HEK293 (cell line): ENCODE measurements at regions not wholly inside any gene's neighbourhood (a gene's known extent, or its start where the extent isn't known, plus 50 kb on each side); places are given as distances from the start of the nearest gene placed in this dataset.
A peak's percentile ranks its signal among the peaks of the same experiment; 100 is the strongest.

Experiments
- CTCF ChIA-PET: fragments of 350-600 bp; formaldehyde crosslinking; extraction: SDS; loops from one replicate; lab custom pipeline; 2021; ENCODE audit warnings: antibody characterized with exemption; lab: Yijun Ruan, JAX
- POLR2A ChIA-PET: fragments of 300-600 bp; formaldehyde crosslinking; extraction: SDS; loops from one replicate; lab custom pipeline; 2020; ENCODE audit warnings: antibody characterized with exemption, inconsistent platforms; lab: Yijun Ruan, JAX
- H3K27ac ChIP-seq: fragments of 200-500 bp; sonication (Bioruptor generic); 2 replicates; pipeline ENCODE4 v1.5.1; 2014; ENCODE audit warnings: low read depth, low read length, control low read depth, inconsistent platforms; ENCODE audit errors: extremely low read depth
- H3K36me3 ChIP-seq, 2 experiments: fragments of 200-500 bp in 1 of 2; sonication (Bioruptor generic) in 1 of 2; 1 replicate in 1 of 2; 2 replicates in 1 of 2; pipeline ENCODE4 v1.5.1; 2014 to 2017; ENCODE audit warnings: inconsistent platforms in 2 of 2, low read length in 2 of 2; ENCODE audit not compliant: control insufficient read depth in 2 of 2, insufficient read depth in 1 of 2
- H3K4me1 ChIP-seq: fragments of 200-500 bp; sonication (Bioruptor generic); 2 replicates; pipeline ENCODE4 v1.5.1; 2014; ENCODE audit warnings: mild to moderate bottlenecking, low read length, inconsistent platforms; ENCODE audit not compliant: control insufficient read depth, insufficient read depth
- H3K4me3 ChIP-seq: 2 replicates; pipeline ENCODE4 v1.5.1; 2011; ENCODE audit warnings: low read depth, mild to moderate bottlenecking, control low read depth, low read length, moderate library complexity
- H3K9me3 ChIP-seq: fragments of 200-500 bp; sonication (Bioruptor generic); 2 replicates; pipeline ENCODE4 v1.5.1; 2014; ENCODE audit warnings: low read depth, low read length, inconsistent platforms; ENCODE audit not compliant: control insufficient read depth, insufficient read depth
- ATF2 ChIP-seq: fragments of 450-650 bp; formaldehyde crosslinking; IDR thresholded peaks from 2 replicates; pipeline ENCODE4 v1.5.1; 2016; ENCODE audit warnings: missing biosample characterization, missing genetic modification characterization, low read depth
- ELK4 ChIP-seq: IDR thresholded peaks from 2 replicates; pipeline ENCODE4 v1.6.1; 2011; ENCODE audit warnings: mild to moderate bottlenecking, low read depth, low read length, borderline replicate concordance
- HOXA7 ChIP-seq: sonication (generic); formaldehyde crosslinking; IDR thresholded peaks from 2 replicates; pipeline ENCODE4 v1.8.1; 2022; ENCODE audit warnings: missing genetic modification reagents, borderline replicate concordance
- HOXC10 ChIP-seq: sonication (generic); formaldehyde crosslinking; IDR thresholded peaks from 2 replicates; pipeline ENCODE4 v1.8.1; 2023; ENCODE audit warnings: mild to moderate bottlenecking, missing genetic modification reagents
- KLF16 ChIP-seq: fragments of 450-650 bp; formaldehyde crosslinking; IDR thresholded peaks from 2 replicates; pipeline ENCODE4 v1.5.1; 2017; ENCODE audit warnings: missing biosample characterization, missing genetic modification characterization
- KLF8 ChIP-seq: fragments of 450-650 bp; formaldehyde crosslinking; IDR thresholded peaks from 2 replicates; pipeline ENCODE4 v1.5.1; 2016; ENCODE audit warnings: missing biosample characterization, missing genetic modification characterization
- OSR2 ChIP-seq: fragments of 450-650 bp; formaldehyde crosslinking; IDR thresholded peaks from 2 replicates; pipeline ENCODE4 v1.5.1; 2016; ENCODE audit warnings: missing biosample characterization, missing genetic modification characterization
- SCRT1 ChIP-seq: fragments of 450-650 bp; formaldehyde crosslinking; IDR thresholded peaks from 2 replicates; pipeline ENCODE4 v1.5.1; 2016; ENCODE audit warnings: missing biosample characterization, missing genetic modification characterization, borderline replicate concordance
- SCRT2 ChIP-seq: fragments of 450-650 bp; formaldehyde crosslinking; IDR thresholded peaks from 2 replicates; pipeline ENCODE4 v1.5.1; 2016; ENCODE audit warnings: missing biosample characterization, missing genetic modification characterization
- SP2 ChIP-seq: fragments of 450-650 bp; formaldehyde crosslinking; IDR thresholded peaks from 2 replicates; pipeline ENCODE4 v1.5.1; 2016; ENCODE audit warnings: missing biosample characterization, missing genetic modification characterization
- ZIC2 ChIP-seq: fragments of 450-650 bp; formaldehyde crosslinking; IDR thresholded peaks from 2 replicates; pipeline ENCODE4 v1.5.1; 2016; ENCODE audit warnings: missing biosample characterization, missing genetic modification characterization
- ZNF112 ChIP-seq: fragments of 450-650 bp; formaldehyde crosslinking; IDR thresholded peaks from 2 replicates; pipeline ENCODE4 v1.5.0; 2017; ENCODE audit warnings: missing biosample characterization, missing genetic modification characterization
- ZNF114 ChIP-seq: fragments of 450-650 bp; formaldehyde crosslinking; IDR thresholded peaks from 2 replicates; pipeline ENCODE4 v1.5.0; 2017; ENCODE audit warnings: missing biosample characterization, missing genetic modification characterization
- ZNF138 ChIP-seq: fragments of 450-650 bp; formaldehyde crosslinking; IDR thresholded peaks from 2 replicates; pipeline ENCODE4 v1.5.1; 2016; ENCODE audit warnings: missing biosample characterization, missing genetic modification characterization, borderline replicate concordance
- ZNF157 ChIP-seq: fragments of 450-650 bp; formaldehyde crosslinking; IDR thresholded peaks from 2 replicates; pipeline ENCODE4 v1.5.1; 2016; ENCODE audit warnings: missing biosample characterization, missing genetic modification characterization
- ZNF18 ChIP-seq: fragments of 450-650 bp; formaldehyde crosslinking; IDR thresholded peaks from 2 replicates; pipeline ENCODE4 v1.5.1; 2016; ENCODE audit warnings: missing biosample characterization, missing genetic modification characterization
- ZNF292 ChIP-seq: fragments of 450-650 bp; formaldehyde crosslinking; IDR thresholded peaks from 2 replicates; pipeline ENCODE4 v1.5.1; 2016; ENCODE audit warnings: low read depth, missing biosample characterization, missing genetic modification characterization, borderline replicate concordance
- ZNF354C ChIP-seq: fragments of 450-650 bp; formaldehyde crosslinking; IDR thresholded peaks from 2 replicates; pipeline ENCODE4 v1.5.1; 2016; ENCODE audit warnings: missing biosample characterization, missing genetic modification characterization, low read depth, borderline replicate concordance
- ZNF37A ChIP-seq: fragments of 450-650 bp; IDR thresholded peaks from 2 replicates; pipeline ENCODE4 v1.5.1; 2018; ENCODE audit warnings: missing biosample characterization, missing genetic modification characterization
- ZNF433 ChIP-seq: fragments of 450-650 bp; formaldehyde crosslinking; IDR thresholded peaks from 2 replicates; pipeline ENCODE4 v1.5.1; 2016; ENCODE audit warnings: missing biosample characterization, missing genetic modification characterization, low read depth
- ZNF561 ChIP-seq: fragments of 450-650 bp; IDR thresholded peaks from 2 replicates; pipeline ENCODE4 v1.5.1; 2018; ENCODE audit warnings: missing biosample characterization, missing genetic modification characterization, borderline replicate concordance
- ZNF658 ChIP-seq: fragments of 450-650 bp; formaldehyde crosslinking; IDR thresholded peaks from 2 replicates; pipeline ENCODE4; 2016; ENCODE audit warnings: missing biosample characterization, missing genetic modification characterization
- ZNF707 ChIP-seq: fragments of 450-650 bp; formaldehyde crosslinking; IDR thresholded peaks from 2 replicates; pipeline ENCODE4 v1.5.1; 2016; ENCODE audit warnings: missing biosample characterization, missing genetic modification characterization
- ZXDB ChIP-seq: fragments of 450-650 bp; formaldehyde crosslinking; IDR thresholded peaks from 2 replicates; pipeline ENCODE4 v1.5.1; 2016; ENCODE audit warnings: missing biosample characterization, missing genetic modification characterization
- TF ChIP-seq, protein P1 (sequence below): fragments of 450-650 bp; formaldehyde crosslinking; IDR thresholded peaks from 2 replicates; pipeline ENCODE4 v1.5.1; 2016; ENCODE audit warnings: missing biosample characterization, missing genetic modification characterization

DNA sequence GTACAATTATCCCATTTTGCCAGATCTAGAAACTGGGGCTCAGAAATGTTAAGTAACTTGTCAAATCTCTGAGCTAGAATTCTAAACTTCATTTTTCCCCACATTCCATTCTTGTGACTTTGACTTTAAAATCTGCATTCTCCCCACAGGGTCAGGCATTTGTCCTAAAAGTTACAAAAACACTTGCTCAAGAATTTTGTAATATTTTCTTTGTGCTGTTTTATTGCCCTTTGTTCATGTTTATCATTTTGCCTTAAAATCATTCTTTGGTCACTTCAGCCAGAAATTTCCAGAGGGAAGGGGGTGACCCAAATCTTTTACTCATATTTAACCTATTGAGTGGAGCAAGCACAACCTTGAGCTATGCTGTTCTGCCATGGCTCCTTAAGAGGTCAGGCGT lies 120.1 kb upstream of the CCL21 start:
- POLR2A ChIA-PET, result interaction anchor here (0.7 kb wide), 1 partner anchor 165 kb away, joined by 3 read pairs; no protein-coding TSS in a partner anchor

GRCh38 chr9:34826999-34827538 lies 117.1 kb upstream of the CCL21 start:
- no peaks in the 10 kb centered on the region for H3K36me3 ChIP-seq
- no peak overlapping the region for H3K27ac ChIP-seq
- H3K4me1 ChIP-seq, result no peaks in the 10 kb centered on the region
- no peaks in the 10 kb centered on the region for H3K9me3 ChIP-seq
- TF ChIP-seq SCRT1 (tag by site-specific recombination) (peak; percentile 50; the same call in 1 of the 2 replicates), ATF2 (tag by site-specific recombination) (no peak), OSR2 (no peak), SCRT2 (peak; percentile 50; the same call in 1 of the 2 replicates), ZNF112 (tag by site-specific recombination) (no peak), ZNF658 (tag by site-specific recombination) (no peak), ZIC2 (tag by site-specific recombination) (no peak), KLF8 (tag by site-specific recombination) (no peak), ELK4 (no peak), ZNF37A (tag by site-specific recombination) (no peak), HOXC10 (no peak)
- TF ChIP-seq, all 188 proteins: peak for 2
- POLR2A ChIA-PET, result no interaction called here
- CTCF ChIA-PET, result no interaction called here
- no peak overlapping the region for H3K4me3 ChIP-seq

More for the DNA sequence above, 120.1 kb upstream of the CCL21 start:
- Histone ChIP-seq H3K27ac (no peak overlapping the region), H3K4me3 (no peak overlapping the region), H3K9me3 (no peaks in the 10 kb centered on the region), H3K4me1 (no peaks in the 10 kb centered on the region), H3K36me3 (no peaks in the 10 kb centered on the region)
- TF ChIP-seq HOXA7 (no peak), OSR2 (no peak)
- CTCF ChIA-PET, result interaction anchor here (0.5 to 1.3 kb wide), 3 partner anchors 17 to 129 kb away, joined by 3 to 8 read pairs (median 5); no protein-coding TSS in a partner anchor

- POLR2A ChIA-PET, result no interaction called here
- no peak for TF ChIP-seq ZNF292 (tag by site-specific recombination)
- TF ChIP-seq ZXDB (tag by site-specific recombination), result no peak
- no peak for TF ChIP-seq ZNF707
- TF ChIP-seq, protein P1, sequence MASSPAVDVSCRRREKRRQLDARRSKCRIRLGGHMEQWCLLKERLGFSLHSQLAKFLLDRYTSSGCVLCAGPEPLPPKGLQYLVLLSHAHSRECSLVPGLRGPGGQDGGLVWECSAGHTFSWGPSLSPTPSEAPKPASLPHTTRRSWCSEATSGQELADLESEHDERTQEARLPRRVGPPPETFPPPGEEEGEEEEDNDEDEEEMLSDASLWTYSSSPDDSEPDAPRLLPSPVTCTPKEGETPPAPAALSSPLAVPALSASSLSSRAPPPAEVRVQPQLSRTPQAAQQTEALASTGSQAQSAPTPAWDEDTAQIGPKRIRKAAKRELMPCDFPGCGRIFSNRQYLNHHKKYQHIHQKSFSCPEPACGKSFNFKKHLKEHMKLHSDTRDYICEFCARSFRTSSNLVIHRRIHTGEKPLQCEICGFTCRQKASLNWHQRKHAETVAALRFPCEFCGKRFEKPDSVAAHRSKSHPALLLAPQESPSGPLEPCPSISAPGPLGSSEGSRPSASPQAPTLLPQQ (tag by site-specific recombination), result no peak
- TF ChIP-seq ZNF433 (tag by site-specific recombination), result no peak
- no peak for TF ChIP-seq ZNF18 (tag by site-specific recombination)
- no peak for TF ChIP-seq ZNF138 (tag by site-specific recombination)
- TF ChIP-seq ZNF658 (tag by site-specific recombination), result no peak
- TF ChIP-seq HOXA7, result no peak
- TF ChIP-seq KLF16 (tag by site-specific recombination), result no peak
- no peak for TF ChIP-seq ZNF354C (tag by site-specific recombination)
- TF ChIP-seq ZNF114 (tag by site-specific recombination), result no peak
- TF ChIP-seq ZNF157 (tag by site-specific recombination), result no peak
- no peak for TF ChIP-seq SP2 (tag by site-specific recombination)
- TF ChIP-seq ZNF561 (tag by site-specific recombination), result no peak
- Histone ChIP-seq H3K4me1 (no peaks in the 10 kb centered on the region), H3K27ac (no peak overlapping the region), H3K9me3 (no peaks in the 10 kb centered on the region), H3K4me3 (no peak overlapping the region), H3K36me3 (no peaks in the 10 kb centered on the region)
- CTCF ChIA-PET, result no interaction called here
Measured at GRCh38 chr9:34825775-34826174, 115.8 kb upstream of the CCL21 start.
